ENCODE measurements at regions not wholly inside any gene's neighbourhood (a gene's known extent, or its start where the extent isn't known, plus 50 kb on each side); places are given as distances from the start of the nearest gene placed in this dataset.

DNA sequence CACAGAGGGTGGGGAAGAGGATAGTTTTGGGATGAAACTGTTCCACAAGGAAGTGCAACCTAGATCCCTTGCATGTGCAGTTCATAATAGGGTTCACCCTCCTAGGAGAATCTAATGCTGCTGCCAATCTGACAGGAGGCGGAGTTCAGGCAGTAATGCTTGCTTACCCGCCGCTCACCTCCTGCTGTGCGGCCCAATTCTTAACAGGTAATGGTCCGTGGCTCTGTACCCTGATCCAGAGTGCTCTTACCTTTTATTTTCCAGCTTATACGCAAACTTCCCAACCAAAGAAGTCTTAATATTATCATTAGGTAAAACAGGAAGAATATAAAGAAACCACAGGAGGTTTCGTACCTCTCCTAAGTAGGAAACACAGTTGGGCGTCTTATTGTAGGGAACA is 82.7 kb upstream of the CD302 start:
- no peak overlapping the region for H2BK120ac ChIP-seq (ENCODE audit: low read depth, low read length)

GRCh38 chr2:159879051-159879604 is 81.1 kb upstream of the CD302 start:
- Histone ChIP-seq H2BK120ac (ENCODE audit: low read depth, low read length) (no peak overlapping the region), H3K4me1 (ENCODE audit: control insufficient read depth, insufficient read depth, low read depth, low read length) (peaks cover 2% of the 10 kb centered on the region), H3K27ac (ENCODE audit: low read length, poor library complexity, severe bottlenecking) (no peak overlapping the region), H2BK12ac (ENCODE audit: low read length in 2 of 2) (no peak overlapping the region), H3K4me3 (ENCODE audit: insufficient read depth in 1 of 2, low read depth in 1 of 2, low read length in 2 of 2) (no peak overlapping the region), H3K79me1 (replicated peaks; ENCODE audit: low read length, poor library complexity, severe bottlenecking) (no peaks in the 10 kb centered on the region), H2AFZ (ENCODE audit: low read depth, low read length) (no peak overlapping the region), H4K91ac (ENCODE audit: low read length) (no peak overlapping the region), H4K8ac (ENCODE audit: low read length) (no peak overlapping the region), H3K4me2 (ENCODE audit: low read length, poor library complexity, severe bottlenecking) (no peak overlapping the region), H3K14ac (ENCODE audit: low read length in 2 of 2) (no peak overlapping the region), H3K9ac (ENCODE audit: low read length) (peak overlapping the region; percentile 20), H2AK5ac (ENCODE audit: low read length, severe bottlenecking) (no peak overlapping the region), H3K27me3 (ENCODE audit: control insufficient read depth in 1 of 2, insufficient read depth in 1 of 2, low read length in 2 of 2) (no peaks in the 10 kb centered on the region), H3K23ac (ENCODE audit: low read length in 2 of 2) (no peak overlapping the region), H2BK5ac (ENCODE audit: low read depth, low read length, poor library complexity, severe bottlenecking) (no peak overlapping the region), H3K36me3 (ENCODE audit: control insufficient read depth in 1 of 2, insufficient read depth in 2 of 2, low read depth in 1 of 2, low read length in 2 of 2) (no peaks in the 10 kb centered on the region), H3K18ac (ENCODE audit: low read depth in 1 of 2, low read length in 2 of 2) (no peak overlapping the region), H3K4ac (ENCODE audit: low read depth in 1 of 2, low read length in 2 of 2) (no peak overlapping the region), H3K9me3 (ENCODE audit: control insufficient read depth, low read length) (no peaks in the 10 kb centered on the region), H2BK15ac (ENCODE audit: low read depth, poor library complexity, severe bottlenecking) (no peak overlapping the region)
- WGBS: 92% methylated on average over 1 of the region's 2 CpGs
- no peak for DNase-seq

More for the DNA sequence above, 82.7 kb upstream of the CD302 start:
- Histone ChIP-seq H2AFZ (ENCODE audit: low read depth, low read length) (no peak overlapping the region), H3K9ac (ENCODE audit: low read length) (no peak overlapping the region), H3K4me1 (ENCODE audit: control insufficient read depth, insufficient read depth, low read depth, low read length) (peaks cover 2% of the 10 kb centered on the region), H3K9me3 (ENCODE audit: control insufficient read depth, low read length) (no peaks in the 10 kb centered on the region), H2BK15ac (ENCODE audit: low read depth, poor library complexity, severe bottlenecking) (no peak overlapping the region), H3K18ac (ENCODE audit: low read depth in 1 of 2, low read length in 2 of 2) (no peak overlapping the region), H3K4me3 (ENCODE audit: insufficient read depth in 1 of 2, low read depth in 1 of 2, low read length in 2 of 2) (no peak overlapping the region), H3K27ac (ENCODE audit: low read length, poor library complexity, severe bottlenecking) (no peak overlapping the region), H3K14ac (ENCODE audit: low read length in 2 of 2) (no peak overlapping the region), H3K4ac (ENCODE audit: low read depth in 1 of 2, low read length in 2 of 2) (no peak overlapping the region), H2AK5ac (ENCODE audit: low read length, severe bottlenecking) (no peak overlapping the region), H2BK12ac (ENCODE audit: low read length in 2 of 2) (no peak overlapping the region), H3K79me1 (replicated peaks; ENCODE audit: low read length, poor library complexity, severe bottlenecking) (no peaks in the 10 kb centered on the region), H2BK5ac (ENCODE audit: low read depth, low read length, poor library complexity, severe bottlenecking) (no peak overlapping the region), H4K8ac (ENCODE audit: low read length) (no peak overlapping the region), H3K4me2 (ENCODE audit: low read length, poor library complexity, severe bottlenecking) (no peak overlapping the region), H3K27me3 (ENCODE audit: control insufficient read depth in 1 of 2, insufficient read depth in 1 of 2, low read length in 2 of 2) (no peaks in the 10 kb centered on the region), H4K91ac (ENCODE audit: low read length) (no peak overlapping the region), H3K36me3 (ENCODE audit: control insufficient read depth in 1 of 2, insufficient read depth in 2 of 2, low read depth in 1 of 2, low read length in 2 of 2) (no peaks in the 10 kb centered on the region), H3K23ac (ENCODE audit: low read length in 2 of 2) (no peak overlapping the region)
- 77% methylated on average over 5 of the region's 8 CpGs for WGBS
- DNase-seq: no peak

GRCh38 chr2:159875083-159875482 is 77.1 kb upstream of the CD302 start:
- Histone ChIP-seq H3K79me1 (replicated peaks; ENCODE audit: low read length, poor library complexity, severe bottlenecking) (no peaks in the 10 kb centered on the region), H4K91ac (ENCODE audit: low read length) (peak overlapping the region; percentile 50), H3K27ac (ENCODE audit: low read length, poor library complexity, severe bottlenecking) (no peak overlapping the region), H2BK5ac (ENCODE audit: low read depth, low read length, poor library complexity, severe bottlenecking) (no peak overlapping the region), H3K4me2 (ENCODE audit: low read length, poor library complexity, severe bottlenecking) (no peak overlapping the region), H3K4ac (ENCODE audit: low read depth in 1 of 2, low read length in 2 of 2) (no peak overlapping the region), H3K9me3 (ENCODE audit: control insufficient read depth, low read length) (no peaks in the 10 kb centered on the region), H3K4me3 (ENCODE audit: insufficient read depth in 1 of 2, low read depth in 1 of 2, low read length in 2 of 2) (no peak overlapping the region), H2AFZ (ENCODE audit: low read depth, low read length) (no peak overlapping the region), H3K36me3 (ENCODE audit: control insufficient read depth in 1 of 2, insufficient read depth in 2 of 2, low read depth in 1 of 2, low read length in 2 of 2) (no peaks in the 10 kb centered on the region), H2BK120ac (ENCODE audit: low read depth, low read length) (no peak overlapping the region), H4K8ac (ENCODE audit: low read length) (no peak overlapping the region), H2BK12ac (ENCODE audit: low read length in 2 of 2) (no peak overlapping the region), H3K23ac (ENCODE audit: low read length in 2 of 2) (no peak overlapping the region), H2AK5ac (ENCODE audit: low read length, severe bottlenecking) (no peak overlapping the region), H3K9ac (ENCODE audit: low read length) (no peak overlapping the region), H2BK15ac (ENCODE audit: low read depth, poor library complexity, severe bottlenecking) (no peak overlapping the region), H3K14ac (ENCODE audit: low read length in 2 of 2) (no peak overlapping the region), H3K4me1 (ENCODE audit: control insufficient read depth, insufficient read depth, low read depth, low read length) (no peaks in the 10 kb centered on the region), H3K27me3 (ENCODE audit: control insufficient read depth in 1 of 2, insufficient read depth in 1 of 2, low read length in 2 of 2) (no peaks in the 10 kb centered on the region), H3K18ac (ENCODE audit: low read depth in 1 of 2, low read length in 2 of 2) (no peak overlapping the region)
- 91% methylated on average over 3 of the region's 3 CpGs for WGBS
- no peak for DNase-seq

- no peak overlapping the region for H2AK5ac ChIP-seq (ENCODE audit: low read length, severe bottlenecking)
- H3K4me3 ChIP-seq (ENCODE audit: insufficient read depth in 1 of 2, low read depth in 1 of 2, low read length in 2 of 2): no peak overlapping the region
- no peak overlapping the region for H2BK120ac ChIP-seq (ENCODE audit: low read depth, low read length)
- H2BK12ac ChIP-seq (ENCODE audit: low read length in 2 of 2): no peak overlapping the region
- peak overlapping the region in 1 of 2 experiments; percentile 22 for H3K18ac ChIP-seq (ENCODE audit: low read depth in 1 of 2, low read length in 2 of 2)
- no peak overlapping the region for H3K4ac ChIP-seq (ENCODE audit: low read depth in 1 of 2, low read length in 2 of 2)
- no peaks in the 10 kb centered on the region for H3K4me1 ChIP-seq (ENCODE audit: control insufficient read depth, insufficient read depth, low read depth, low read length)
- DNase-seq: no peak
- no peak overlapping the region for H2AFZ ChIP-seq (ENCODE audit: low read depth, low read length)
- H3K9me3 ChIP-seq (ENCODE audit: control insufficient read depth, low read length): no peaks in the 10 kb centered on the region
- 48% methylated on average over 2 of the region's 3 CpGs for WGBS
- H3K27me3 ChIP-seq (ENCODE audit: control insufficient read depth in 1 of 2, insufficient read depth in 1 of 2, low read length in 2 of 2): no peaks in the 10 kb centered on the region
- H3K79me1 ChIP-seq (replicated peaks; ENCODE audit: low read length, poor library complexity, severe bottlenecking): no peaks in the 10 kb centered on the region
- no peak overlapping the region for H3K9ac ChIP-seq (ENCODE audit: low read length)
- no peak overlapping the region for H2BK5ac ChIP-seq (ENCODE audit: low read depth, low read length, poor library complexity, severe bottlenecking)
- no peak overlapping the region for H4K8ac ChIP-seq (ENCODE audit: low read length)
- no peak overlapping the region for H4K91ac ChIP-seq (ENCODE audit: low read length)
- no peak overlapping the region for H3K4me2 ChIP-seq (ENCODE audit: low read length, poor library complexity, severe bottlenecking)
- no peak overlapping the region for H3K27ac ChIP-seq (ENCODE audit: low read length, poor library complexity, severe bottlenecking)
- H3K23ac ChIP-seq (ENCODE audit: low read length in 2 of 2): no peak overlapping the region
- no peaks in the 10 kb centered on the region for H3K36me3 ChIP-seq (ENCODE audit: control insufficient read depth in 1 of 2, insufficient read depth in 2 of 2, low read depth in 1 of 2, low read length in 2 of 2)
- H3K14ac ChIP-seq (ENCODE audit: low read length in 2 of 2): no peak overlapping the region
- H2BK15ac ChIP-seq (ENCODE audit: low read depth, poor library complexity, severe bottlenecking): no peak overlapping the region
Measured at GRCh38 chr2:159873258-159873657, 75.2 kb upstream of the CD302 start.

All from mesenchymal stem cell (in vitro differentiated cells and primary cell).